HG03066 (cell line): ENCODE measurements at regions not wholly inside any gene's neighbourhood (a gene's known extent, or its start where the extent isn't known, plus 50 kb on each side); places are given as distances from the start of the nearest gene placed in this dataset.
A peak's percentile ranks its signal among the peaks of the same experiment; 100 is the strongest.

Source experiments
- ATAC-seq: cut with Tn5 transposase; IDR thresholded peaks from one replicate; pipeline ENCODE4 v1.9.1; 2021; ENCODE audit warnings: low read depth; ENCODE audit not compliant: unreplicated experiment

- ATAC-seq, result peak; percentile 44
These were observed 284.9 kb downstream of the UACA start for GRCh38 chr15:70478251-70478990.

- no peak for ATAC-seq
These were observed 285.6 kb downstream of the UACA start for GRCh38 chr15:70477750-70478250.

- no peak for ATAC-seq
These were observed 286.9 kb downstream of the UACA start for GRCh38 chr15:70476441-70476840.

- ATAC-seq, result no peak
These were observed 287.4 kb downstream of the UACA start for GRCh38 chr15:70475921-70476320.

GRCh38 chr15:70475407-70475781 lies 288.0 kb downstream of the UACA start:
- ATAC-seq, result no peak

- ATAC-seq, result no peak
These were observed 288.6 kb downstream of the UACA start for GRCh38 chr15:70474471-70475406.

- ATAC-seq, result no peak
These were observed 289.6 kb downstream of the UACA start for GRCh38 chr15:70473581-70474370.

GRCh38 chr15:70471517-70471916 lies 291.8 kb downstream of the UACA start:
- no peak for ATAC-seq

GRCh38 chr15:70470556-70471191 lies 292.7 kb downstream of the UACA start:
- no peak for ATAC-seq

- no peak for ATAC-seq
These were observed 293.5 kb downstream of the UACA start for GRCh38 chr15:70469651-70470555.

GRCh38 chr15:70469182-70469581 lies 294.2 kb downstream of the UACA start:
- ATAC-seq, result no peak

GRCh38 chr15:70466895-70467529 lies 296.3 kb downstream of the UACA start:
- peak; percentile 51 for ATAC-seq

GRCh38 chr15:70466305-70466704 lies 297.1 kb downstream of the UACA start:
- no peak for ATAC-seq

GRCh38 chr15:70465812-70466211 lies 297.5 kb downstream of the UACA start:
- ATAC-seq, result no peak

- peak; percentile 12 for ATAC-seq
These were observed 299.9 kb downstream of the UACA start for GRCh38 chr15:70463453-70463834.

- ATAC-seq, result no peak
These were observed 301.4 kb downstream of the UACA start for GRCh38 chr15:70461992-70462391.

- no peak for ATAC-seq
These were observed 302.3 kb downstream of the UACA start for GRCh38 chr15:70461017-70461416.

GRCh38 chr15:70459312-70459711 lies 304.0 kb downstream of the UACA start:
- no peak for ATAC-seq

GRCh38 chr15:70453766-70454165 lies 309.6 kb downstream of the UACA start:
- no peak for ATAC-seq
